HG02642 (cell line): ENCODE measurements at regions not wholly inside any gene's neighbourhood (a gene's known extent, or its start where the extent isn't known, plus 50 kb on each side); places are given as distances from the start of the nearest gene placed in this dataset.
"Not testable (repeated sequence)": the region's sequence is repeated elsewhere in the genome, so short reads cannot be mapped to it uniquely, and the experiment has no call there.

ENCODE experiments used
- ATAC-seq: cut with Tn5 transposase; IDR thresholded peaks from one replicate; pipeline ENCODE4 v1.9.1; 2021; ENCODE audit warnings: mild to moderate bottlenecking; ENCODE audit not compliant: unreplicated experiment, poor library complexity

DNA sequence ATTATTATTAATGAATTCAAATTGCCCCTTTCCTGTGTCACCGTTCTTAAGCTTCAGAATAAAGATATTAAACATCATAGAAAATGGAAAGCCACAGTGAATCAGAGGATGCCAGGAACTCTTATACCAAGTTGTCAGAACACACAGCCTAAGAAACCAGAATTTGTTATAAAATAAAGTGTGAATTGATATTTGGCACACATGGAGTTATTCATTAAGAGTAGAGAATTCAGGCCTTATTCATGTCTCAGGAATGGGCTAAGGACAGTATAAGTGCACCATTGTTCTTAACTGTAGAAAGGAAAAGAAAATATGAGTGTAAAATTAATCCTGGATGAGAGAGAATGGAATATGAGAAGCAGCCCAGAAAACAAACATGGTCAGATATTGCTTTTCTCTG lies 86.7 kb upstream of the ATP8B1 start:
- ATAC-seq = no peak

DNA sequence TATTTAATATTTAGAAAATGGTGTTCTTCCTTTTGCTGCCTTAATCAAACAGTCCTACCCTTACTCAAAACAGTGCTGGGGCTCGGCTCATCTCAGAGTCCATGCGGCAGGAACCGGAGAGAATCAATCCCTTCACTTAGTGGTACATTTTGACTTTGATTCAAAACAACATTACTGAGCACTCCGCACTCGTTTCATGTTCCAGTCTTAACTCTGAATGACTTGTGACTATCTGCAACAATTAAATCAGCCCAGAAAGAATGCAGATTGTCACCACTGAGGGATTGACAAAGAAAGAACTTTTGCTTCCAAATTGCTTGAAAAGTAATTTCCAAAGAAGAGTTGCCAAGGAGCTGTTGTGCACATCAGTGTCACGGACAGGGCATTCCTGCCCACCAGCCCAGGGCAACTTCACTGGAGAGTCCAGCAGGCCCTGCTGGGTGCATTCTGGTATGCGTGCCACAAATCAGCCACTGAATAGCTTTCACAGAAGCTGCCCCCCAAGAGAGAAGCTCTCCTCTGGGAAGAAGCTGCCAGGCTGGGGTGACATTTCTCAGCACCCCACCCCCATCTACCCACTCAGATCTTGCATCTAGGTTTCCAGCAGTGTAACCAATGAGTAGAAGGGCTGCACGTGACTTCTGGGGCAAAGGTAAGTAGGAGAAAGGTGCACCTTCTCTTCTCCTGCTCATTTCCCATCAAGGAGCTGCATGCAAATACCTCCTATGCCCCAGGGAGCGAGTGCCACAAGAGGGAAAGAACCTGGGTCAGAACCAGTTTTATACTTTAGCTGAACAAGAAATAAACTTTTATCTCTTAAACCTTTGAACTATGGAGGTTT lies 84.6 kb upstream of the ATP8B1 start:
- no peak for ATAC-seq

DNA sequence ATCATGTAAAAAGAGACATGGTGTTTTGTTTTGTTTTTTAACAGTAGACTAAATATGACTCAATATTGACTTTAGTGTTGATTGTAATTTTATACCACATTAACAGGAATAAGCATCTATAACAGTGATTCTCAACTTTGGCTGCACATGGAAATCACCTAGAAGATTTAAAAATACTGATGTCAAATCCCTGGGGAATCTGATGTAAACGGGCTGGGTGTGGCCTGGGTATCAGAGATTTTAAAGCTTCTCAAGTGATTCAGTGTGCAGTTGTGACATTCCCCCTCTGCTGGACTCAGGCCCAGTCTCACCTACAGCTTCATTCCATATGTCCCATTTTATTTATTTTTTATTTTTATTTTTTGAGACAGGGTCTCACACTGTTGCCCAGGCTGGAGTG lies 82.8 kb upstream of the ATP8B1 start:
- no peak for ATAC-seq

DNA sequence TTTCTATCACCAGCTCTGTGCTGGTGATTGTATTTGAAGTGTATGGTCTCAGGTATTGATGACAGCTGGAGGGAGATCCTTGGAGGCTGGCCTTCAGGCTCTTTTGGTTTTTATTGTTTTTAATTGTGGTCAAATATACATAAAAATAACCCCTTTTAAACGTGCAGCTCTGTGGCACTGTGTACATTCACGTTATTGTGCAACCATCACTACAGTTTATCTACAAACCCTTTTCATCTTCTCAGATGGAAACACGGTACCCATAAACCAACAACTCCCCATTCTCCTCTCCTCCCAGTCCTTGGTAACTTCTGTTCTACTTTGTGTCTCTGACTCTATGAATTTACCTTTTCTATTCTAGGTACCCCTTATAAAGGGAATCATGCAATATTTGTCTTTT lies 79.3 kb upstream of the ATP8B1 start:
- no peak for ATAC-seq

DNA sequence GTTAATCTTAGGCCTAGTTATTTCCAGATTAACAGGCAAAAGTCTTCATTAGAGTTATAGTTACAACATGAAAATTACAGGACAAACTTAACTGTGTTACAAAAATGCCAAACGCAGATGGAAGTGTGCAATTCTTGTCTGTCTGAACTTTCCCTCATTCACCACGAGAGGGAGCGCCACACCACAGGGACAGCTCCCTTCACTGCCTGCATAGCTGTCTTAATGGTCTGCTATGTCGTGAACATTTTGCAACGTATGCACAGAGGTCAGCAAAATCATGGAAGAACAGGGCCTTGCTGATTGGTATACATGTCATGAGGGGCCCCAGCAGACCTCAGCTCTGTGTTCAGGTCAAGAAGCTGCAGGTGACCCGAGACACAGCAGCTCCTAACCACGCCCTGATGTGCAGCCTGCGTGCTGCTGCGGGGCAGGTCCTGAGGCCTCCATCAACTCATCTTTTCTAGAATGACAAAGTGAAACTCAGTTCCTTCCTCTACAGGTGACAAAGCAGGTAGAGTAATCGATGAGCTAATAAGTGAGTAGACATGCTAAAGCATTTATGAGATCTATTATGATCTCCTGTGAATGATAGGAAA lies 78.8 kb upstream of the ATP8B1 start:
- peak; percentile 78 for ATAC-seq

DNA sequence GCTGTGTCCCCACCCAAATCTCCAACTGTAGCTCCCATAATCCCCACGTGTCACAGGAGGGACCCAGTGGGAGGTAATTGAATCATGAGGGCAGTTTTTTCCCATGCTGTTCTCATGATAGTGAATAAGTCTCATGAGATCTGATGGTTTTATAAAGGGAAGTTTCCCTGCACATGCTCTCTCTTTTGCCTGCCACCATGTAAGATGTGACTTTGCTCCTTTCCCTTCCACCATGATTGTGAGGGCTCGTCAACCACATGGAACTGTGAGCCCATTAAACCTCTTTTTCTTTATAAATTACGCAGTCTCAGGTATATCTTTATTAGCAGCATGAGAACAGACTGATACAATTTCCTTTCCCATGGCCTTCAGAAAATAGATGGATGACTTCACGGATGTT lies 76.8 kb upstream of the ATP8B1 start:
- not testable (repeated sequence) for ATAC-seq

DNA sequence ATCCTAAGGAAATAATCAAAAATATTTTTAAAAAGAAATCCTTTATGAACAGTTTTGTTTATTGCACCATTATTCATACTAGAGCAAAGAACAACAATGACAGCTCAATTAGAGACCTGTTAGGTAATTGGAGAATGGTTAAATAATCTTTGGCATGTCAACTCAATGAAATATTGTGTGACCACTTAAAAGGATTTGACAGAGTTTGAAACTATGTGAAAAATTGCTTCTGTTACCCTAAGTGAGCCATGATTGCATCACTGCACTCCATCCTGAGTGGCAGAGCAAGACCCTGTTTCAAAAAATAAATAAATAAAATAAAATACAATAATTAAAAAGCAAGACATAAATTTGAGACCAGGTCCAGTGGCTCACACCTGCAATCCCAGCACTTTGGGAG lies 66.1 kb upstream of the ATP8B1 start:
- no peak for ATAC-seq

DNA sequence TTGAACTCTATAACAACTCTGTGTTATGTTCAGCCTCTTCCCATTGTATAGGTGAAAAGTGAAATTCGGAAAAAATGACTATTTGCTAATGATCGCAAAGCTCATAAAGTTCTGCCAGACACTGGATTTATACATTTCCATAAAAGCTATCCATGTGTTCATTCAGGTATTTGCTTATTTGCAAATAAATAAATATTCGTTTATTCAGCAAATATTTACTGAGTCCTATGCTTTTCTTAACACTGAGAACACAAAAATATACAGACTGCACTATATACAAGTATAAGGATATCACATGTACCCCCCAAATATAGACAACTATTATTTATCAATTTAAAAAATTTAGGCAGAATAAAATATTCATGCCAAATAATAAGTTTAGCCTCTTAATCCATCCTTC lies 63.2 kb upstream of the ATP8B1 start:
- ATAC-seq = no peak

DNA sequence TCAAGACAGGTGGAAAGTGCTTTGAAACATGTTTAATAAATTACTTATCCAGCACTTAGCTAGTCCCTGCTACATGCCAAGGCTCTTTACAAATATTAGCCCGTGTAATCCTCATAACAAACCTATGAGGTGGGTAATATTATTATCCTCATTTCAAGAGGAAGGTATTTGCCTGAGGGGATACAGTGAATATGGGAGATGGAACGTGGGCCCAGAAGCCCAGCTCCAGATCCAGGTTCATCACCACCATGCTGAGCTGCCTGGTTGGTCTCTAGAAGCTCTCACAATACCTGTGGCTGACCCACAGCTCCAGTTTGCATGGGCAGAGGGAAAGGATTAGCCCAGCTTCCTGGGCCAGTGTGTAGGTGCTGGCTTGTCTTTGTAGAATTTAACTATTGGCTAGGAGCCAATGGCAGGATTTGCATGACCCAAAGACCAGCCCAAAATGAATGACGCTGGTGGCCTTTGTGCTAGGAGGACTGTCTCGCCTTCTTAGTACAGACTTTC lies 61.6 kb upstream of the ATP8B1 start:
- ATAC-seq = no peak

DNA sequence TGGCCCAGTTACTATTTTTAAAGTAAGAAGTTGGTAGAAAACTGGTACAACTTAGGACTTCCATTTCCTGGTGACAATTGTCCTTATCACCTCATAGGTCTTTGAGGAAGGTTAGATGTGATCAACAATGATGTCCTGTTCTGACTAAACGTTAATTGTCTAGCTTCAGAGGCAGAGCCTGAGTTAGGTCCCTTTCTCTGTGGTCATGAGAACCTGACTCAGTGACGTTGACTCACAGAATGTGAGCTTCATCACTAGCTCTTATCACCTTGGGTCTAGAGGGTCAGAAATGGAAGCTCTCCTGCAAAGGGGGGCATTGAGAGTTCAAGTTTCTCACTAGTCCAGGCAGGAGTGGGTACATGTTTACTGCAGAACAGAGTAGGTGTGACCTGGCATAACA lies 60.6 kb upstream of the ATP8B1 start:
- ATAC-seq = no peak

DNA sequence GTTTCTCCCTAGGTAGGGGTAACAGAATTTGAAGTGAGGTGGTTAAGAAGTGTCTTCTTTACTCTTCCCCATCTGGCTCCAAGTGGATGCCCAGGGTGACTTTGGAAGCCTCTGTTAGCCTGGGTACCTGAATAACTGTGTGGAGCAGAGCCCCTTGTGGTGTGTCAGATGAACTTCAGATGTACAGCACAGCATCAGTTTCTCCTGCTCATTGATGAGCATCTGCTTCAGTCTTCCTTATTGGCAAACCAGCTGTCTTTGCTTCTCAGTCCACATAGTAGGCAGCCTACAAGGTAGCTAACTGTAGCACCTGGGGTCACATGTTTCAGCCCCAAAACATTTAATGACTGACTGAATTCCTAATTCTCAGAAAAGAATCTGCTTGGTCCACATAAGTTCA lies 56.2 kb upstream of the ATP8B1 start:
- peak; percentile 68 for ATAC-seq

DNA sequence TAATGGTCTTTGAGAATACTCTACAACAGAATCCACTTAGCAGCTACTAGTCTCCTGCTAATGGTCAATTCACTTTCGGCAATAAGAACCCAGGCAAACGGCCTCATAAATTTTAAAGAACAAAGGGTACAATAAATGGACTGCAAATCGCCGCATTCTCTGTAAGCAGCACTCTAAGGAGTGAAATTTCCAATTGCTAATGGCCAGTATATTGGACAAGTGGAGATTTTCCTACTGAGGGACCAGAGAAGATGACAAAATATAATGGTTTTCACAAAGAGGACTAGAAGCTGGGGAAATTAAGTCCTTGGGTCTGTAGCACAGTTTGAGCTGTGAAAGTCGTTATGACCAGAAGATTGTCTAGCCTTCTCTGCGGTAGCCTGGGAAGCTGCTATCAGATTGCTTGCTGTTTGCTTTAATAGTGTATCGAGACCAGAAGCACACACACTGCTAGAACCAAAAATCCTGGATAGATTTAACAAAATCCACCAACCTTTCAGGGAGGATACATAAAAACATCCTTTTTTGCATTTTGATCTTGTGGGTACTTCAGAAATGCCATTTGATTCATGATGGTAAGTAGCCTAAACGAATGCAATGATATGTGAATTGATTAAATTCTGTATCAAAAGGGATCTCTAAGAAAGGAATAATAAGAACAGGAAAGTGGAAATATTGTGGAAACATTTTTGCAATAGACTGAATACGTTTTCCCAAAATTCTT lies 53.6 kb upstream of the ATP8B1 start:
- no peak for ATAC-seq

DNA sequence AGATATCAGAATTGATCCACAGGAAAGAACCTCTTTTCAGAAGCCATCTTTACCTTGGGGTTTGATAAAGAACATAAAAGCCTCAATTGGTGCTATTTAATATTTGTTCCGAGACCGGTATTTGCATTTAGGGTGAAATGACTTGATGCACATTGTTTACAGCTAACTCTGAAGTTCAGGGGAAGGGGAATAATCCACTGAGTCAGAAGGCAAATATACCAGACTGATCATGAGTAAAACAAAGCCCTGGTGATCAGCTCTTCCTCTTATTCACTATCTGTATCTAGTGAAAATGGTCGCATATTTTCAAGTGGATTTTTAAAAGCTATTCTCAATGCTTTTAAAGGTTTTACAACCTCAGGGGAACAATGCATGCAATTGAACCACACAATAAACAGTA lies 53.0 kb upstream of the ATP8B1 start:
- no peak for ATAC-seq

DNA sequence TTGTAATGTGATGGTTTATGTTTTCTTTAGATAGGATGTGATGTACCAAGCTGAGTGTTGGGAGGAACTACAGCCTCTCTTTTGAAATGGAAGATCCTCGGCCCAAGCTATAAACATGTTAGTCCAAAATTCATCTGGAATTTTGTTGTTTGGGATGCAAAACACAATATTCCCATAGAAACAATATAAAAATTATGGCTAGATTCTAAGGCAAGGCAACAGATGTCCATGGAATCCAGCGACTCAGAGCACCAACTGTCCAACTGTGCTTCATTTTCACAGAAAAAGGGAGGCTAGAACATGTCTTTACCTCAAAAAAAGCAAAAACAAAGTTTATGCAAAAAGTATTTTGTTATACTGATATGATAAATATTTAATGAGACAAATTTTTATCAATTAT lies 52.4 kb upstream of the ATP8B1 start:
- no peak for ATAC-seq

DNA sequence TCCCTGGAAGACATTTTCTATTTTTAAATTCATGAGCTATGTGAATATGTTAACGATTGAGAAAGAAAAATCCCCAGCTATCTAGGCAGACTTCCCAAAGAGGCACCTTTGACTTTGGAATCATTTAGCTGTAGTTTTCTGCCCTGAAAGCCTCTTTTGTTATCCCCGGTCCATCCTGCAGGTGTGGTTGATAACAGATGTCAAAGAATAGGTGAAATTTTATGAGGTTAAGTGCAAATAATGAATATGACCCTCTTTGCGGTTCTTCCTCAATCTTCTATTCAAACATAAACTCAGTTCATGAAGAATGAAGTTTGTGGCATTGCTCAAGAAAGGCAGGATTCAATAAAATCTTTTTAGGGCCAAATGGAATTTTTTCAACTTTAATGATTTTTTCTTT lies 51.6 kb upstream of the ATP8B1 start:
- no peak for ATAC-seq

DNA sequence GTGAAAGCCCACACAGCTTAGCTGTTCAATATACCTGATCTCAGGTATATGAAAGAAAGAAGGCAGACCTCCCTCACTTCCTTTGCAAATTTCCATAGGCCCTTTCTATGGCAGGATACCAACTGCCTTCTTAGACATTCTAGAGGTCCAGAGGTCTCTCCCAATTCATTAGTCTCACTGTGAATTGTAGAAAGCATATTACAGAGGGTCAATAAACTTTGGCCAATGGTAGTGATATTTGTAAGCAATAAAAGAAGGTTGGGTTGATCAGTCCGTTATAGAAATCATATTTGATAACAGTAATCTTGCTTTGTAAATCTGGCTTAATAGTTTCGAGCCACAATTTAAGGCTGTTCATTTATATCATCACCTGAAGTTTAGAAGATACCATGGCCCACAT lies 50.7 kb upstream of the ATP8B1 start:
- ATAC-seq = no peak

DNA sequence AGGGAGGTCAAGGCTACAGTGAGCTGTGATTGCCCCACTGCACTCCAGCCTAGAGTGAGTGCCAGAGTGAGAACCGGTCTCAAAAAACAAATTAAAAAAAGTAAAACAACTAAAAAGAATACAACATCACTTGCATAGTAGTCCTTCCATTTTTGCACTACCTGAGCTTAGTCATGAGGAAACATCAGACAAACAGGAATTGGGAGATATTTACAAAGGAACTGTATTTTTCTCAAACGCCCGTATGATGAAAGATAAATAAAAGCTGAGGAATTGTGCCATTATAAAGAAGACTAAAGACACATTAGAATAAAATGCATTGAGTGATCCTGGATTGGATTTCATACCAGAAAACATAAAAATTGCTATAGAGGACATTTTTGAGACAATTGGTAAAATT lies 50.0 kb upstream of the ATP8B1 start:
- no peak for ATAC-seq
